Smooth muscle cell (in vitro differentiated cells): ENCODE measurements at regions not wholly inside any gene's neighbourhood (a gene's known extent, or its start where the extent isn't known, plus 50 kb on each side); places are given as distances from the start of the nearest gene placed in this dataset.

ENCODE experiments used
- DNase-seq: peaks from one replicate; lab custom pipeline; 2025; ENCODE audit not compliant: unreplicated experiment; lab: John Stamatoyannopoulos, UW
- H2AFZ ChIP-seq: fragments of 200-600 bp; sonication (generic); 2 replicates; pipeline ENCODE4 v1.6.0; 2016; ENCODE audit warnings: antibody characterized with exemption, low read depth, mild to moderate bottlenecking
- H3F3A ChIP-seq: fragments of 200-600 bp; sonication (generic); 2 replicates; pipeline ENCODE4 v1.6.0; 2017; ENCODE audit warnings: antibody characterized with exemption, low read depth
- H3K27ac ChIP-seq: fragments of 200-600 bp; sonication (generic); 2 replicates; pipeline ENCODE4 v1.5.1; 2016; ENCODE audit warnings: low read depth, mild to moderate bottlenecking
- H3K27me3 ChIP-seq: fragments of 200-600 bp; sonication (generic); 2 replicates; pipeline ENCODE4 v1.6.1; 2016; ENCODE audit warnings: low read depth, mild to moderate bottlenecking
- H3K36me3 ChIP-seq: fragments of 200-600 bp; sonication (generic); 2 replicates; pipeline ENCODE4 v1.5.1; 2016; ENCODE audit warnings: low read depth
- H3K4me1 ChIP-seq: fragments of 200-600 bp; sonication (generic); 2 replicates; pipeline ENCODE4 v1.5.1; 2016; ENCODE audit warnings: low read depth
- H3K4me2 ChIP-seq: fragments of 200-600 bp; sonication (generic); 2 replicates; pipeline ENCODE4 v1.6.0; 2016; ENCODE audit warnings: mild to moderate bottlenecking
- H3K4me3 ChIP-seq: fragments of 200-600 bp; sonication (generic); 2 replicates; pipeline ENCODE4 v1.5.1; 2016; ENCODE audit warnings: mild to moderate bottlenecking
- H3K79me2 ChIP-seq: fragments of 200-600 bp; sonication (generic); 2 replicates; pipeline ENCODE4 v1.6.0; 2016; ENCODE audit warnings: low read depth, mild to moderate bottlenecking
- H3K9ac ChIP-seq: fragments of 200-600 bp; sonication (generic); 2 replicates; pipeline ENCODE4 v1.6.0; 2016; ENCODE audit warnings: low read depth
- H3K9me3 ChIP-seq: fragments of 200-600 bp; sonication (generic); replicated peaks from 2 replicates; pipeline ENCODE4 v1.5.1; 2016; ENCODE audit warnings: low read depth
- H4K20me1 ChIP-seq: fragments of 200-600 bp; sonication (generic); 2 replicates; pipeline ENCODE4 v1.6.0; 2016; ENCODE audit warnings: low read depth
- WGBS: methylation state at CpG from one replicate; pipeline ENCODE4 v1.1.7; 2016; ENCODE audit warnings: low lambda C conversion rate; 5-methylcytosine and 5-hydroxymethylcytosine counted together
- TF ChIP-seq, protein P1 (sequence below): fragments of 200-600 bp; sonication (generic); IDR thresholded peaks from 2 replicates; pipeline ENCODE4 v1.5.1; 2017; ENCODE audit warnings: borderline replicate concordance, mild to moderate bottlenecking, antibody characterized with exemption; ENCODE audit not compliant: insufficient read depth, poor library complexity, severe bottlenecking

GRCh38 chr2:8440029-8440778, 241.7 kb upstream of the ID2 start:
- Histone ChIP-seq H3K9me3 (no peaks in the 10 kb centered on the region), H2AFZ (no peak overlapping the region), H3K27ac (no peak overlapping the region), H3K27me3 (no peaks in the 10 kb centered on the region), H3K9ac (no peak overlapping the region), H3K79me2 (no peaks in the 10 kb centered on the region), H3F3A (no peaks in the 10 kb centered on the region), H3K4me2 (no peak overlapping the region), H3K36me3 (no peaks in the 10 kb centered on the region), H3K4me1 (no peaks in the 10 kb centered on the region), H4K20me1 (no peaks in the 10 kb centered on the region), H3K4me3 (no peak overlapping the region)
- DNase-seq: no peak
- TF ChIP-seq, protein P1, sequence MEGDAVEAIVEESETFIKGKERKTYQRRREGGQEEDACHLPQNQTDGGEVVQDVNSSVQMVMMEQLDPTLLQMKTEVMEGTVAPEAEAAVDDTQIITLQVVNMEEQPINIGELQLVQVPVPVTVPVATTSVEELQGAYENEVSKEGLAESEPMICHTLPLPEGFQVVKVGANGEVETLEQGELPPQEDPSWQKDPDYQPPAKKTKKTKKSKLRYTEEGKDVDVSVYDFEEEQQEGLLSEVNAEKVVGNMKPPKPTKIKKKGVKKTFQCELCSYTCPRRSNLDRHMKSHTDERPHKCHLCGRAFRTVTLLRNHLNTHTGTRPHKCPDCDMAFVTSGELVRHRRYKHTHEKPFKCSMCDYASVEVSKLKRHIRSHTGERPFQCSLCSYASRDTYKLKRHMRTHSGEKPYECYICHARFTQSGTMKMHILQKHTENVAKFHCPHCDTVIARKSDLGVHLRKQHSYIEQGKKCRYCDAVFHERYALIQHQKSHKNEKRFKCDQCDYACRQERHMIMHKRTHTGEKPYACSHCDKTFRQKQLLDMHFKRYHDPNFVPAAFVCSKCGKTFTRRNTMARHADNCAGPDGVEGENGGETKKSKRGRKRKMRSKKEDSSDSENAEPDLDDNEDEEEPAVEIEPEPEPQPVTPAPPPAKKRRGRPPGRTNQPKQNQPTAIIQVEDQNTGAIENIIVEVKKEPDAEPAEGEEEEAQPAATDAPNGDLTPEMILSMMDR: no peak
- 90% methylated on average over 12 of the region's 12 CpGs for WGBS

GRCh38 chr2:8441371-8441770, 240.5 kb upstream of the ID2 start:
- Histone ChIP-seq H2AFZ (no peak overlapping the region), H3K4me2 (no peak overlapping the region), H3F3A (no peaks in the 10 kb centered on the region), H3K79me2 (no peaks in the 10 kb centered on the region), H3K4me3 (no peak overlapping the region), H3K4me1 (no peaks in the 10 kb centered on the region), H3K36me3 (no peaks in the 10 kb centered on the region), H3K27me3 (no peaks in the 10 kb centered on the region), H3K9me3 (no peaks in the 10 kb centered on the region), H3K27ac (no peak overlapping the region), H4K20me1 (no peaks in the 10 kb centered on the region), H3K9ac (no peak overlapping the region)
- TF ChIP-seq, protein P1: no peak
- DNase-seq: no peak
- 86% methylated on average over 12 of the region's 12 CpGs for WGBS

- no peaks in the 10 kb centered on the region for H3F3A ChIP-seq
- no peaks in the 10 kb centered on the region for H4K20me1 ChIP-seq
- H3K79me2 ChIP-seq: no peaks in the 10 kb centered on the region
- H3K27me3 ChIP-seq: no peaks in the 10 kb centered on the region
- no peak overlapping the region for H3K9ac ChIP-seq
- WGBS: 85% methylated on average over 2 of the region's 2 CpGs
- no peak for DNase-seq
- TF ChIP-seq, protein P1: no peak
- H3K9me3 ChIP-seq: no peaks in the 10 kb centered on the region
- no peak overlapping the region for H3K4me3 ChIP-seq
- H3K27ac ChIP-seq: no peak overlapping the region
- H2AFZ ChIP-seq: no peak overlapping the region
- H3K4me1 ChIP-seq: no peaks in the 10 kb centered on the region
- no peaks in the 10 kb centered on the region for H3K36me3 ChIP-seq
- H3K4me2 ChIP-seq: no peak overlapping the region
Measured at GRCh38 chr2:8441986-8442385, 239.9 kb upstream of the ID2 start.
